H1 (cell line): ENCODE measurements at regions not wholly inside any gene's neighbourhood (a gene's known extent, or its start where the extent isn't known, plus 50 kb on each side); places are given as distances from the start of the nearest gene placed in this dataset.

ENCODE experiments used
- CTCF ChIA-PET: fragments of 300-600 bp; sonication (Branson Sonifier 250); formaldehyde crosslinking; loops from one replicate; lab custom pipeline; 2021; ENCODE audit not compliant: partially characterized antibody; lab: Charles Lee
- POLR2A ChIA-PET: fragments of 300-600 bp; sonication (Branson Sonifier 250); formaldehyde crosslinking; loops from one replicate; lab custom pipeline; 2021; ENCODE audit warnings: inconsistent platforms; ENCODE audit not compliant: partially characterized antibody; lab: Charles Lee
- DNase-seq, 2 experiments: peaks; one replicate each; pipeline versions ENCODE4 v3.0.0 to v3.0.0-alpha.2; 2010 to 2022; ENCODE audit warnings: low spot score in 2 of 2, low read depth in 1 of 2, mixed read lengths in 1 of 2
- FAIRE-seq: peaks from 2 replicates; lab custom pipeline; 2011; peaks lifted over from hg19 to GRCh38; lab: Jason Lieb, UNC
- H2AFZ ChIP-seq: 2 replicates; pipeline ENCODE4 v1.8.1; 2012; ENCODE audit warnings: low read length, inconsistent platforms
- H2AK5ac ChIP-seq: 2 replicates; pipeline ENCODE4 v1.6.1; 2013; ENCODE audit warnings: low read depth, low read length
- H2BK120ac ChIP-seq: replicated peaks from 2 replicates; pipeline ENCODE3; 2013; ENCODE audit warnings: low read depth, low read length, inconsistent platforms
- H2BK12ac ChIP-seq: 2 replicates; pipeline ENCODE4 v1.6.1; 2013; ENCODE audit warnings: low read depth, low read length
- H2BK15ac ChIP-seq: 2 replicates; pipeline ENCODE4 v1.6.1; 2013; ENCODE audit warnings: low read length
- H2BK20ac ChIP-seq: 2 replicates; pipeline ENCODE4 v1.6.1; 2013; ENCODE audit warnings: low read length
- H2BK5ac ChIP-seq: 2 replicates; pipeline ENCODE4 v1.6.1; 2013; ENCODE audit warnings: low read depth, low read length
- H3K14ac ChIP-seq: 2 replicates; pipeline ENCODE4 v1.6.1; 2013; ENCODE audit warnings: inconsistent platforms; ENCODE audit not compliant: insufficient read length
- H3K18ac ChIP-seq: 2 replicates; pipeline ENCODE4 v1.6.1; 2013; ENCODE audit warnings: low read length; ENCODE audit errors: extremely low read depth
- H3K23ac ChIP-seq: 2 replicates; pipeline ENCODE4 v1.6.1; 2013; ENCODE audit warnings: inconsistent platforms; ENCODE audit not compliant: insufficient read length
- H3K23me2 ChIP-seq: 2 replicates; pipeline ENCODE4 v1.6.1; 2013; ENCODE audit warnings: low read depth, low read length
- H3K27ac ChIP-seq: 2 replicates; pipeline ENCODE4 v1.6.1; 2011; ENCODE audit warnings: low read depth, low read length, inconsistent platforms
- H3K27me3 ChIP-seq, 4 experiments: replicated peaks in 1 of 4; 1 replicate in 1 of 4; 2 replicates in 3 of 4; pipeline versions ENCODE4 v1.6.1 to v1.8.1; 2011 to 2013; ENCODE audit warnings: low read length in 3 of 4, mild to moderate bottlenecking in 3 of 4, inconsistent platforms in 2 of 4, mixed read lengths in 2 of 4, moderate library complexity in 1 of 4; ENCODE audit not compliant: control insufficient read depth in 3 of 4, insufficient read depth in 3 of 4; ENCODE audit errors: extremely low read depth in 1 of 4
- H3K36me3 ChIP-seq, 4 experiments: 2 replicates each; pipeline versions ENCODE4 v1.6.1 to v1.8.1; 2011 to 2013; ENCODE audit warnings: mild to moderate bottlenecking in 4 of 4, low read length in 3 of 4, moderate library complexity in 2 of 4, control low read depth in 1 of 4, inconsistent platforms in 1 of 4; ENCODE audit not compliant: insufficient read depth in 4 of 4, control insufficient read depth in 2 of 4
- H3K4ac ChIP-seq: replicated peaks from 2 replicates; pipeline ENCODE3; 2013; ENCODE audit warnings: low read length, low read depth, mixed read lengths, inconsistent platforms; ENCODE audit not compliant: insufficient read length
- H3K4me1 ChIP-seq, 4 experiments: replicated peaks in 1 of 4; 1 replicate in 1 of 4; 2 replicates in 3 of 4; pipeline versions ENCODE4 v1.6.1 to v1.8.1; 2011 to 2013; ENCODE audit warnings: low read length in 3 of 4, inconsistent platforms in 2 of 4, mixed read lengths in 1 of 4; ENCODE audit not compliant: insufficient read depth in 4 of 4, control insufficient read depth in 3 of 4
- H3K4me2 ChIP-seq, 2 experiments: 2 replicates each; pipeline versions ENCODE4 v1.6.1 to v1.8.1; 2011 to 2013; ENCODE audit warnings: low read depth in 2 of 2, low read length in 2 of 2, control low read depth in 1 of 2, inconsistent platforms in 1 of 2, mild to moderate bottlenecking in 1 of 2; ENCODE audit not compliant: insufficient read depth in 1 of 2
- H3K4me3 ChIP-seq, 4 experiments: fragments of 200-600, 300-600 bp in 1 of 4; sonication (generic), shearing (Covaris generic), sonication (Bioruptor Twin) in 1 of 4; 2 replicates each; pipeline versions ENCODE4 v1.5.1 to v1.8.1; 2011 to 2016; ENCODE audit warnings: low read length in 4 of 4, low read depth in 3 of 4, control low read depth in 2 of 4, inconsistent platforms in 2 of 4, mild to moderate bottlenecking in 2 of 4, mixed read lengths in 1 of 4, moderate library complexity in 1 of 4; ENCODE audit not compliant: insufficient read depth in 2 of 4; ENCODE audit errors: extremely low read depth in 1 of 4
- H3K56ac ChIP-seq: replicated peaks from 2 replicates; pipeline ENCODE3; 2013; ENCODE audit warnings: low read depth, mild to moderate bottlenecking, mixed read lengths, low read length, inconsistent platforms; ENCODE audit not compliant: insufficient read length
- H3K79me1 ChIP-seq: 2 replicates; pipeline ENCODE4 v1.6.1; 2013; ENCODE audit warnings: low read depth, low read length, control low read depth
- H3K79me2 ChIP-seq, 2 experiments: 2 replicates each; pipeline versions ENCODE4 v1.6.1 to v1.8.1; 2012 to 2013; ENCODE audit warnings: low read length in 2 of 2, mild to moderate bottlenecking in 2 of 2, inconsistent platforms in 1 of 2; ENCODE audit not compliant: insufficient read depth in 2 of 2, control insufficient read depth in 1 of 2
- H3K9ac ChIP-seq, 4 experiments: replicated peaks in 1 of 4; 1 replicate in 1 of 4; 2 replicates in 3 of 4; pipeline versions ENCODE4 v1.6.1 to v1.8.1; 2011 to 2013; ENCODE audit warnings: low read depth in 3 of 4, low read length in 3 of 4, control low read depth in 2 of 4, mild to moderate bottlenecking in 2 of 4, moderate library complexity in 2 of 4, inconsistent platforms in 1 of 4; ENCODE audit errors: extremely low read depth in 1 of 4
- H3K9me3 ChIP-seq, 2 experiments: 2 replicates each; pipeline versions ENCODE4 v1.6.1 to v1.8.1; 2012 to 2013; ENCODE audit warnings: mild to moderate bottlenecking in 2 of 2, moderate library complexity in 2 of 2, control low read depth in 1 of 2, inconsistent platforms in 1 of 2, low read depth in 1 of 2, low read length in 1 of 2, mixed read lengths in 1 of 2; ENCODE audit not compliant: insufficient read depth in 2 of 2
- H4K20me1 ChIP-seq, 2 experiments: replicated peaks in 1 of 2; 2 replicates each; pipeline versions ENCODE3 to v1.8.1; 2011 to 2013; ENCODE audit warnings: inconsistent platforms in 2 of 2, low read length in 2 of 2, mild to moderate bottlenecking in 1 of 2; ENCODE audit not compliant: insufficient read depth in 2 of 2, control insufficient read depth in 1 of 2
- H4K5ac ChIP-seq: 2 replicates; pipeline ENCODE4 v1.6.1; 2013; ENCODE audit warnings: low read length, low read depth, mixed read lengths, inconsistent platforms; ENCODE audit not compliant: insufficient read length
- H4K8ac ChIP-seq: 2 replicates; pipeline ENCODE4 v1.8.0; 2013; ENCODE audit warnings: mild to moderate bottlenecking, moderate library complexity, low read length, inconsistent platforms; ENCODE audit not compliant: insufficient read depth; ENCODE audit errors: extremely low read depth
- H4K91ac ChIP-seq: replicated peaks from 2 replicates; pipeline ENCODE3; 2013; ENCODE audit warnings: low read length, mixed read lengths, inconsistent platforms; ENCODE audit not compliant: insufficient read length
- BCL11A ChIP-seq, 2 experiments: IDR thresholded peaks; one replicate each; pipeline ENCODE4 v1.6.1; 2011; ENCODE audit warnings: low read depth in 2 of 2, low read length in 2 of 2, mild to moderate bottlenecking in 2 of 2
- CBX5 ChIP-seq: fragments of 300-800, 300-1000 bp; sonication (generic); IDR thresholded peaks from 2 replicates; pipeline ENCODE4 v1.7.1; 2016; ENCODE audit warnings: antibody characterized with exemption, low read length, low read depth
- CEBPB ChIP-seq: IDR thresholded peaks from 2 replicates; pipeline ENCODE4 v1.6.1; 2012; ENCODE audit warnings: low read depth, low read length
- CHD1 ChIP-seq: IDR thresholded peaks from 2 replicates; pipeline ENCODE4 v1.6.1; 2012; ENCODE audit warnings: low read depth, low read length, improper control_type of control experiment
- CTBP2 ChIP-seq: IDR thresholded peaks from 2 replicates; pipeline ENCODE4 v1.7.0; 2011; ENCODE audit warnings: borderline replicate concordance, mild to moderate bottlenecking, moderate library complexity, mixed read lengths, low read length; ENCODE audit not compliant: insufficient read depth, insufficient read length
- EGR1 ChIP-seq: IDR thresholded peaks from 2 replicates; pipeline ENCODE4 v1.6.1; 2011; ENCODE audit warnings: low read depth, low read length, borderline replicate concordance
- GABPA ChIP-seq: IDR thresholded peaks from 2 replicates; pipeline ENCODE4 v1.6.1; 2011; ENCODE audit warnings: mild to moderate bottlenecking, low read length, moderate library complexity, borderline replicate concordance; ENCODE audit not compliant: insufficient read depth
- HDAC2 ChIP-seq, 2 experiments: fragments of 300-600 bp in 1 of 2; sonication (generic) in 1 of 2; IDR thresholded peaks; 2 replicates each; pipeline ENCODE4 v1.6.1; 2011 to 2012; ENCODE audit warnings: low read depth in 2 of 2, low read length in 2 of 2, mild to moderate bottlenecking in 2 of 2, moderate library complexity in 2 of 2, borderline replicate concordance in 1 of 2, inconsistent platforms in 1 of 2
- JUND ChIP-seq: IDR thresholded peaks from 2 replicates; pipeline ENCODE4 v1.6.1; 2011; ENCODE audit warnings: mild to moderate bottlenecking, improper control_type of control experiment, low read length
- KDM1A ChIP-seq: fragments of 200-600, 300-600 bp; sonication (generic); IDR thresholded peaks from 2 replicates; pipeline ENCODE4 v1.7.1; 2016; ENCODE audit warnings: mild to moderate bottlenecking, low read length, borderline replicate concordance
- NANOG ChIP-seq: IDR thresholded peaks from 2 replicates; pipeline ENCODE4 v1.6.1; 2011; ENCODE audit warnings: low read length, low read depth, mild to moderate bottlenecking, inconsistent platforms; ENCODE audit not compliant: insufficient read depth, poor library complexity, severe bottlenecking
- WGBS, 2 experiments: shearing (Covaris generic) in 1 of 2; methylation state at CpG; one replicate each; pipeline versions ENCODE4 v1.1.6 to v1.1.7; 2013 to 2015; ENCODE audit warnings: low lambda C conversion rate in 2 of 2, mixed read lengths in 2 of 2, inconsistent platforms in 1 of 2, low coverage in 1 of 2, missing lambda C conversion rate in 1 of 2; ENCODE audit not compliant: insufficient replicate concordance in 2 of 2, insufficient coverage in 1 of 2, insufficient read length in 1 of 2; ENCODE audit errors: extremely low coverage in 1 of 2, missing lambda C conversion rate in 1 of 2; 5-methylcytosine and 5-hydroxymethylcytosine counted together

DNA sequence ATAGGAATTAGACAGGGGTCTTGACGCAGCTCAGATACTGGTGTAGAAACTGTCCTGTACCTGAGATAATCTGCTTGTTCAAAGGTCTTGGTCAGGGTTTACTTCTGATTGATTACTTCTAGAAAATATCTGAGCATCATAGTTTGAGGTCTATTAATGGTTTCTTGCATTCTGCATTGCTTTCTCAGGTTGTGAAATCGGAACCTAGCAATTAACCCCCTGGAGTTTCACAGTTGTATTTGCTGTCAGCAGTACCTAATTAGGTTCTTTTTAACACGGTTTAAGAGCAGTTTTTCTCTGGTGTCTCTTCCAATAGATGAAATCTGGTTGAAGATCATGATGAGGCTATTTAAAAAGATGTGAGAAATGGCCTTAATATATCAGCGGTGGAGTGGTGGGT is 428.6 kb upstream of the SYT4 start:
- Histone ChIP-seq H3K9me3 (no peaks in the 10 kb centered on the region), H3K27ac (no peak overlapping the region), H2BK120ac (no peak overlapping the region), H3K4me3 (no peak overlapping the region), H2BK15ac (no peak overlapping the region), H2BK5ac (no peak overlapping the region), H3K79me2 (no peaks in the 10 kb centered on the region), H4K5ac (no peak overlapping the region), H3K36me3 (no peaks in the 10 kb centered on the region), H3K79me1 (no peaks in the 10 kb centered on the region), H2AK5ac (no peak overlapping the region), H3K4me2 (0 out of 4 replicates have a peak overlapping the region, but pooled peaks of 1 of the 2 experiments have one; percentile 14), H4K20me1 (no peaks in the 10 kb centered on the region), H3K23ac (no peak overlapping the region), H3K56ac (no peak overlapping the region), H4K91ac (no peak overlapping the region), H2BK20ac (no peak overlapping the region), H4K8ac (no peak overlapping the region), H3K4ac (no peak overlapping the region), H3K9ac (no peak overlapping the region), H3K18ac (no peak overlapping the region), H2AFZ (no peak overlapping the region), H3K14ac (no peak overlapping the region), H3K27me3 (no peaks in the 10 kb centered on the region), H3K23me2 (no peaks in the 10 kb centered on the region), H3K4me1 (peaks cover 2 to 14% (median 3%) of the 10 kb centered on the region in 4 experiments; a peak in 4 of 7 replicates), H2BK12ac (no peak overlapping the region)
- CTCF ChIA-PET = no interaction called here
- WGBS, 2 experiments = 68% methylated on average over 4 of the region's 4 CpGs; no CpG with 5 or more reads in 1 of the 2 experiments
- POLR2A ChIA-PET = no interaction called here
- FAIRE-seq = no peak
- DNase-seq = no peak
- TF ChIP-seq KDM1A (no peak), CTBP2 (no peak), EGR1 (no peak), HDAC2 (IDR thresholded peaks at IDR 0.05; ENCODE audit: borderline replicate concordance in 1 of 2, low read depth in 2 of 2, low read length in 2 of 2) (no peak), BCL11A (IDR thresholded peaks at IDR 0.05; ENCODE audit: low read depth in 2 of 2, low read length in 2 of 2) (peak in 1 of 2 experiments; percentile 58), JUND (no peak), GABPA (no peak), NANOG (peak; percentile 25), CBX5 (no peak), CEBPB (peak; percentile 83), CHD1 (no peak)
